ENCODE measurements at regions not wholly inside any gene's neighbourhood (a gene's known extent, or its start where the extent isn't known, plus 50 kb on each side); places are given as distances from the start of the nearest gene placed in this dataset.

- Histone ChIP-seq H3K27ac (no peak overlapping the region), H3K4me3 (no peak overlapping the region), H3K36me3 (no peaks in the 10 kb centered on the region), H3K4me1 (no peaks in the 10 kb centered on the region), H3K27me3 (replicated peaks in 1 of 7) (no peaks in the 10 kb centered on the region), H3K9me3 (no peaks in the 10 kb centered on the region)
- no peak for DNase-seq
- TF ChIP-seq POLR2A (IDR thresholded peaks at IDR 0.05) (no peak), POLR2AphosphoS5 (IDR thresholded peaks at IDR 0.05) (no peak)
- TF ChIP-seq, protein P1, sequence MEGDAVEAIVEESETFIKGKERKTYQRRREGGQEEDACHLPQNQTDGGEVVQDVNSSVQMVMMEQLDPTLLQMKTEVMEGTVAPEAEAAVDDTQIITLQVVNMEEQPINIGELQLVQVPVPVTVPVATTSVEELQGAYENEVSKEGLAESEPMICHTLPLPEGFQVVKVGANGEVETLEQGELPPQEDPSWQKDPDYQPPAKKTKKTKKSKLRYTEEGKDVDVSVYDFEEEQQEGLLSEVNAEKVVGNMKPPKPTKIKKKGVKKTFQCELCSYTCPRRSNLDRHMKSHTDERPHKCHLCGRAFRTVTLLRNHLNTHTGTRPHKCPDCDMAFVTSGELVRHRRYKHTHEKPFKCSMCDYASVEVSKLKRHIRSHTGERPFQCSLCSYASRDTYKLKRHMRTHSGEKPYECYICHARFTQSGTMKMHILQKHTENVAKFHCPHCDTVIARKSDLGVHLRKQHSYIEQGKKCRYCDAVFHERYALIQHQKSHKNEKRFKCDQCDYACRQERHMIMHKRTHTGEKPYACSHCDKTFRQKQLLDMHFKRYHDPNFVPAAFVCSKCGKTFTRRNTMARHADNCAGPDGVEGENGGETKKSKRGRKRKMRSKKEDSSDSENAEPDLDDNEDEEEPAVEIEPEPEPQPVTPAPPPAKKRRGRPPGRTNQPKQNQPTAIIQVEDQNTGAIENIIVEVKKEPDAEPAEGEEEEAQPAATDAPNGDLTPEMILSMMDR (IDR thresholded peaks at IDR 0.05 in 8 of 11, conservative IDR thresholded peaks at IDR 0.05 in 3 of 11), result no peak
- intact Hi-C loops (cut with DNase I; ENCODE audit: low total_unique reads), result no loop called here
- WGBS, 5 donors, result 56 to 82% (median 69%) methylated on average over 4 of the region's 4 CpGs
Observed at GRCh38 chrX:95056901-95057300, 1382.9 kb downstream of the FAM133A start.

DNA sequence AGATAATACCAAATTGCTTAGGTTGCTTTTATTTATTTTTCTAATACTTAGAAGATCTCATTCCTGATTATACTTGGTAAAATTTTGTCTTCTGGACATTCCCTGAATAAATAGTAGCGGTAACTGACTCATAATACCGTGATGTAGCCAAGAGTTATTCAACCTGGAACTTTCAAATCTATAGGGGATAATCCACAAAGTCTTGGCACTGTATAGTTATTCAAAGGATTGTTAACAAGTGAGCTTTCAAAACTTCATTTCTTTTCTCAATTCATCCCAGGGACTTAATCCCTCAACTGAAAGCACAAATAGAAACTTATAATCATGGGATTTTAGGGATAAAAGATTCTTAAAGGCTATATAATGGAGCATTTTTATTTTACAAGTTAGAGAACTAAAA, 1383.3 kb downstream of the FAM133A start:
- no peak for DNase-seq
- Histone ChIP-seq H3K9me3 (no peaks in the 10 kb centered on the region), H3K27ac (no peak overlapping the region), H3K4me3 (no peak overlapping the region), H3K36me3 (no peaks in the 10 kb centered on the region), H3K4me1 (no peaks in the 10 kb centered on the region), H3K27me3 (replicated peaks in 1 of 7) (no peaks in the 10 kb centered on the region)
- TF ChIP-seq POLR2AphosphoS5 (IDR thresholded peaks at IDR 0.05) (no peak), POLR2A (IDR thresholded peaks at IDR 0.05) (no peak)
- TF ChIP-seq, protein P1 (IDR thresholded peaks at IDR 0.05 in 8 of 11, conservative IDR thresholded peaks at IDR 0.05 in 3 of 11), result no peak
- WGBS, 5 donors, result 52 to 87% (median 73%) methylated on average over 2 of the region's 2 CpGs
- intact Hi-C loops (cut with DNase I; ENCODE audit: low total_unique reads), result no loop called here

- no peaks in the 10 kb centered on the region for H3K27me3 ChIP-seq (replicated peaks in 1 of 7)
- H3K4me1 ChIP-seq, result no peaks in the 10 kb centered on the region
- H3K27ac ChIP-seq, result no peak overlapping the region
- no peaks in the 10 kb centered on the region for H3K36me3 ChIP-seq
- DNase-seq, result no peak
- TF ChIP-seq POLR2A (IDR thresholded peaks at IDR 0.05), result no peak
- TF ChIP-seq, protein P1 (IDR thresholded peaks at IDR 0.05 in 8 of 11, conservative IDR thresholded peaks at IDR 0.05 in 3 of 11), result no peak
- no peak for TF ChIP-seq POLR2AphosphoS5 (IDR thresholded peaks at IDR 0.05)
- intact Hi-C loops (cut with DNase I; ENCODE audit: low total_unique reads), result no loop called here
- no peaks in the 10 kb centered on the region for H3K9me3 ChIP-seq
- H3K4me3 ChIP-seq, result no peak overlapping the region
- 87 to 94% (median 90%) methylated on average over 1 of the region's 1 CpG for WGBS, 5 donors
Observed at GRCh38 chrX:95058815-95059214, 1384.8 kb downstream of the FAM133A start.

GRCh38 chrX:95059909-95060308, 1385.9 kb downstream of the FAM133A start:
- no peak overlapping the region for H3K27ac ChIP-seq
- intact Hi-C loops (cut with DNase I; ENCODE audit: low total_unique reads), result no loop called here
- DNase-seq, result no peak
- no peaks in the 10 kb centered on the region for H3K9me3 ChIP-seq
- TF ChIP-seq POLR2A (IDR thresholded peaks at IDR 0.05), result no peak
- TF ChIP-seq, protein P1 (IDR thresholded peaks at IDR 0.05 in 8 of 11, conservative IDR thresholded peaks at IDR 0.05 in 3 of 11), result no peak
- no peak for TF ChIP-seq POLR2AphosphoS5 (IDR thresholded peaks at IDR 0.05)
- no peak overlapping the region for H3K4me3 ChIP-seq
- no peaks in the 10 kb centered on the region for H3K27me3 ChIP-seq (replicated peaks in 1 of 7)
- no peaks in the 10 kb centered on the region for H3K4me1 ChIP-seq
- H3K36me3 ChIP-seq, result no peaks in the 10 kb centered on the region
- WGBS, 5 donors, result 43 to 78% (median 49%) methylated on average over 2 of the region's 2 CpGs
